ENCODE measurements at regions not wholly inside any gene's neighbourhood (a gene's known extent, or its start where the extent isn't known, plus 50 kb on each side); places are given as distances from the start of the nearest gene placed in this dataset.

DNA sequence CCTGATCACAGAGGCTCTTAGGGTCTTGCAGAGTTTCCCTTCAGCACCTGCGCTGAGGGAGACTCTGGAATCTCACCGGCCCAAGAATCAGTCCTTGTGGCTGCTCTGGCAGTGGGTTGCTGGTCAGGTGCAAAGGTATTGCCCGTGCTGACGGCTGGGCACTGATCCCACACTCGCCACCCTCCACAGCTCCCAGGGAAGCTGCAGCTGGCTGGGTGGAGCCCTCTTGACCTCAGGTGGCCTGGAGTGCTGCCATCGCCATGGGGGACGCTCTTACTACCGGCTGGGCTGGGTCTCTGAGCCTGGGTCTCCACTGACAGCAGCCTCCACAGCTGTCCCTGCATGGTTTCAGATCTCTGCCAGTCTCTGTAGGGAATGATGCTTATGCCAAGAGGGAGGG lies 52.6 kb upstream of the EPHB3 start:
- DNase-seq (ENCODE audit: low spot score) = no peak

DNA sequence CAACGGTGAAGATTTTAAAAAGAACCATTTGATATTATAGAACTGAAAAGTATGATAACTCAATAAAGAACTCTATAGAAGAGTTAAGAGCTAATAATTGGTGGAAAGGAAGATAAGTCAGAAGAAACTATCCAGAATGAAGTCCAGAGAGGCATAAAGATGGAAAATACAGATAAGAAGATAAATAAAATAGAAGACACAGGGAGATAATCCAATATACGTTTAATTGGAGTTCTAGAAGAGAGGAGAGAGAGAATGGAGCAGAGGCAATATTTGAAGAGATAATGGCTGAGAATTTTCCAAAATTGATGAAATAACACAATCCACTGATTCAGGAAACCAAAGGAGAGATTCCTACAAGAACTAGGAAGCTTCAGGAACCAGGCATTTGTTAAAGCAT lies 49.8 kb upstream of the EPHB3 start:
- no peak for DNase-seq (ENCODE audit: low spot score)
